ENCODE measurements at regions not wholly inside any gene's neighbourhood (a gene's known extent, or its start where the extent isn't known, plus 50 kb on each side); places are given as distances from the start of the nearest gene placed in this dataset.
A peak's percentile ranks its signal among the peaks of the same experiment; 100 is the strongest.

DNA sequence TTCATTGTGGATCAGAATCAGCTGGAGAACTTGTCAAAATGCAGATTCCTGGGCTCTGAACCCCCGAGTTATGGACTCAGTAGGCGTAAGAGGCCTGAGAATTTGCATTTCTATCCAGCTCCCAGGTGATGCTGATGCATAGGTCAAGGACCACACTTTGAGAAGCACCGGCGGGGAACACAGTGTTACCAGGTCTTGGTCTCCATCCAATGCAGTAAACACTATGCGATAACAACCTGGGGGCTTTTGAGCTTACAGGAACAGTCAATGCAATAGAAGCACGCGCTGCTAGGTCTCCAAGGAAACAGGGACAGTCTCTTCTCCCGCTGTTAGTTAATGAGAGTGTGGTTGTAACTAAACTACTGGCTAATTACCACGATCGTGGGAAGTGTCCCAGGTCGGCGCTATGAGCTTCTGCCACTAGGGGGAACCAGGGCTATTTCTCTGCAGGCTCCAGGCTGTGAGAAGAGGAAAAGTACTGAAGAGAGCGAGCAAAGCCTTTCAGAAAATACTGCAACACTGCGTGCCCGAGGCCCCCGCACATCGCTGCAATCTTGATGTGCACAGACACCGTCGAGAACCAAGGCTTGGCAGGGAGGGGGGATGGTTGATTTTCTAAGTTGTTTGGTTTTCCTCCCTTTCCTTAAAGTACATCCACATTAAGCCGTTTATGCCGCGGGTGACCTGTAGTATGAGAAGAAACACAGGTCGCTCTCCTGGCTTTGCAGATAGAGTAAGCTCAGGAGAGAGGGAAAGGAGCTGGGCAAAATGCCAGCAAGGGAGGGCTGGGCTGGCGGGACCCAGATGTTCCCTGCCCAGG is 52.0 kb upstream of the KCNA1 start:
- no peaks in the 10 kb centered on the region for H3K36me3 ChIP-seq
- DNase-seq (peak in 4 of 5 donors; percentile 63 to 66 (median 64)), ATAC-seq (peak; percentile 68 to 86 (median 78))
- TF ChIP-seq, protein P1, sequence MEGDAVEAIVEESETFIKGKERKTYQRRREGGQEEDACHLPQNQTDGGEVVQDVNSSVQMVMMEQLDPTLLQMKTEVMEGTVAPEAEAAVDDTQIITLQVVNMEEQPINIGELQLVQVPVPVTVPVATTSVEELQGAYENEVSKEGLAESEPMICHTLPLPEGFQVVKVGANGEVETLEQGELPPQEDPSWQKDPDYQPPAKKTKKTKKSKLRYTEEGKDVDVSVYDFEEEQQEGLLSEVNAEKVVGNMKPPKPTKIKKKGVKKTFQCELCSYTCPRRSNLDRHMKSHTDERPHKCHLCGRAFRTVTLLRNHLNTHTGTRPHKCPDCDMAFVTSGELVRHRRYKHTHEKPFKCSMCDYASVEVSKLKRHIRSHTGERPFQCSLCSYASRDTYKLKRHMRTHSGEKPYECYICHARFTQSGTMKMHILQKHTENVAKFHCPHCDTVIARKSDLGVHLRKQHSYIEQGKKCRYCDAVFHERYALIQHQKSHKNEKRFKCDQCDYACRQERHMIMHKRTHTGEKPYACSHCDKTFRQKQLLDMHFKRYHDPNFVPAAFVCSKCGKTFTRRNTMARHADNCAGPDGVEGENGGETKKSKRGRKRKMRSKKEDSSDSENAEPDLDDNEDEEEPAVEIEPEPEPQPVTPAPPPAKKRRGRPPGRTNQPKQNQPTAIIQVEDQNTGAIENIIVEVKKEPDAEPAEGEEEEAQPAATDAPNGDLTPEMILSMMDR (IDR thresholded peaks at IDR 0.05), result peak; percentile 79 to 91 (median 88)
- no peak for TF ChIP-seq POLR2A (IDR thresholded peaks at IDR 0.05)
- peak overlapping the region in 7 of 12 donors; percentile 4 to 44 (median 26) for H3K4me3 ChIP-seq
- H3K4me1 ChIP-seq, result peaks cover 0 to 36% (median 12%) of the 10 kb centered on the region in 12 donors
- no peaks in the 10 kb centered on the region for H3K9me3 ChIP-seq
- peak overlapping the region in 3 of 12 donors; percentile 17 to 52 (median 20) for H3K27ac ChIP-seq
- intact Hi-C loops (cut with DNase I), result loop anchor here (1.0 to 10.0 kb wide), 6 partner anchors 145 to 585 kb away; no protein-coding TSS in a partner anchor
- peaks cover 0 to 10% (median 0%) of the 10 kb centered on the region in 9 donors for H3K27me3 ChIP-seq
- WGBS, 4 donors, result 5 to 9% (median 6%) methylated on average over 24 of the region's 24 CpGs

DNA sequence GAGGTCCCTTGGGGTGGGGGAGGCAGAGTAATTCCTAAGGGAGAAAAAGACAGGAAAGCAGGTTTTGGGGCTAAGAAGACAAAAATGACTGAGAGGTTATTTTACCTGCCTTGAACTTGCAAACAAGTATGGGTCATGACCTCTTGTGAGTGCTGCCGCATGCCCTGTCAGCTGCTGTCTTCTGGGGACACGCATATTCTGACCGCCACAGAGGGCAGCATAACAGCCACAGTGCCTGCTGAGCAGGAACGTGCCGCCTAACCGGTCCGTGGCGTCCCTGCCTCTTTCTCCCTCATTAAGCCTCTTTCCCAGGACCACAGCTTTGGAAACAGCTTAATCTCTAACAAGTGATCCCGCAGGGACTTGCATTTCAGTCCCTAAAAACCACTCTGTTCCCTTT is 51.3 kb upstream of the KCNA1 start:
- Histone ChIP-seq H3K27ac (peak overlapping the region in 2 of 12 donors; percentile 20 to 52), H3K36me3 (no peaks in the 10 kb centered on the region), H3K9me3 (no peaks in the 10 kb centered on the region), H3K4me3 (peak overlapping the region in 3 of 12 donors; percentile 26 to 44 (median 32)), H3K4me1 (peaks cover 0 to 36% (median 12%) of the 10 kb centered on the region in 12 donors), H3K27me3 (peaks cover 0 to 10% (median 0%) of the 10 kb centered on the region in 9 donors)
- 12 to 22% (median 18%) methylated on average over 9 of the region's 9 CpGs for WGBS, 4 donors
- ATAC-seq, result peak in 3 of 4 donors; percentile 54 to 68 (median 65)
- intact Hi-C loops (cut with DNase I), result loop anchor here (1.0 to 10.0 kb wide), 5 partner anchors 144 to 584 kb away; no protein-coding TSS in a partner anchor
- DNase-seq, result peak in 2 of 5 donors; percentile 20 to 41
- no peak for TF ChIP-seq POLR2A (IDR thresholded peaks at IDR 0.05)
- TF ChIP-seq, protein P1 (IDR thresholded peaks at IDR 0.05), result peak in 3 of 12 donors; percentile 10 to 33 (median 31)

DNA sequence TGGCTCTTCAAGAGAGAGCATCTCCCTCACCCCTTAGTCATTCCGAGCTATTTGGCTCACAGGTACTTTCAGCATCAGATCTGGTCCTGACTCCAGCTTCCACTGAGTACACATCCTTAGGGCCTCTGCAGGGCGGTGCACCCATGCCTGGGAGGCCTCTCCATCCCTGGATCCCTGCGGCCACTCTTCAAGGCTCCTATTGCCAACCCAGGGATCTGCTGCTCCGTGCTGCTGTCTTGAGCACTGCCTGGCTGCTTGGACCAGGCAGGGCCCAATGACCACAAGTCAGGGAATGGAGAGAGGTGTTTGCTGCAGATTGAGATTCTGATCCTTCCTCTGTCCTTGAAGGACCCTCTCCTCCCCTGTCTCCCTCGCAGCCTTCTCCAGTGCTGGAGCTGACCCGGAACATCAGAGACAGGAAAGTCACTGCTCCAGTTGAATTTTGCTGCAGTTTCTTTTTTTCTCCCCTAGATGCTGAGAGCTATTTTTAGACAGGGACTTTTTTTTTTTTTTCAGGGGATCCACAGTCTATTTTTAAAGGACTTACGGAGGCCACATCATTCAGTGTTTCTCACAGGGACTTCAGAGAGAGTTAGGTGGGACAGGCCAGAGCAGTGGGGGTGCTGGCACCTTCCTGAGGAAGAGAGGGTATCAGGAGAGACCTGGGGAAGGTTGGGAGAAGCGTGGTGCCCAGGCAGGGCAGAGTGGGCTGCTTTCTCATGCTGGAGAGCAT is 50.1 kb upstream of the KCNA1 start:
- whole genome bisulfite sequencing, 4 donors, result 63 to 72% (median 69%) methylated on average over 8 of the region's 8 CpGs
- Histone ChIP-seq H3K27me3 (peaks cover 0 to 10% (median 0%) of the 10 kb centered on the region in 9 donors), H3K4me1 (peaks cover 0 to 36% (median 12%) of the 10 kb centered on the region in 12 donors), H3K36me3 (no peaks in the 10 kb centered on the region), H3K4me3 (no peak overlapping the region), H3K27ac (peak overlapping the region in 3 of 12 donors; percentile 11 to 39 (median 25)), H3K9me3 (no peaks in the 10 kb centered on the region)
- ATAC-seq (no peak), DNase-seq (no peak)
- TF ChIP-seq, protein P1 (IDR thresholded peaks at IDR 0.05), result no peak
- no peak for TF ChIP-seq POLR2A (IDR thresholded peaks at IDR 0.05)
- intact Hi-C loops (cut with DNase I), result loop anchor here (5.0 to 10.0 kb wide), 4 partner anchors 143 to 583 kb away; no protein-coding TSS in a partner anchor
